Fibroblast of gingiva (primary cell): ENCODE measurements at regions not wholly inside any gene's neighbourhood (a gene's known extent, or its start where the extent isn't known, plus 50 kb on each side); places are given as distances from the start of the nearest gene placed in this dataset.

Experiments used
- DNase-seq: peaks from one replicate; pipeline ENCODE4 v3.0.0-alpha.2; 2011; ENCODE audit warnings: low read depth

- no peak for DNase-seq
Observed at GRCh38 chr7:130897515-130898419, 163.8 kb upstream of the KLF14 start.

- DNase-seq: no peak
Observed at GRCh38 chr7:130899071-130899560, 165.1 kb upstream of the KLF14 start.

- DNase-seq: no peak
Observed at GRCh38 chr7:130899638-130900401, 165.8 kb upstream of the KLF14 start.

DNA sequence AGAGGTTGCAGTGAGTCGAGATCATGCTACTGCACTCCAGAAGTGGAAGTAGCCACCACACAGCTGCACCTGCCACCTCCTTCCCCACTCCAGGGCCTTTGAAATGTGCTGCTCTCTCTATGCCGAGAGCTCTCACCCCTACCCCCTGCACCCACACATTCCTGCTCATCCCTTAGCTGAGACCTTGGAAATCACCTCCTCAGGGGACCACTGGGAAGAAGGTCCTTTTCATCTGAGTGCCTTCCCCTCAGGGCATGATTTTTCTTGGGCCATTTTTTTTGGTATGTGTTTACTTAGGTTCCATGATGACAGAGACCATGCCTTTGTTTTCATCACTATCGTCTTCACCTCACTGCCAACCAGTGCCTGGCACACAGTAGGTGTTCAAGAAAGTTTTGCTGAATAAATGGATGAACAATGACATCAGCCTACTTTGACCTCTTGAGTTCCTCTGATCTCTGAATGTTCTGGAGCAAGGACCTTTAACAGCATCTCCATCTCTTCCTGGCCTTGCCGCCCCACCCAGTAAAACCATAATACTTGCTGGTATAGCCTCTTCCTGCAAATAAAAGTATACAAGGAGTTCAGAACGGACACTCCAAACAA, 166.6 kb upstream of the KLF14 start:
- no peak for DNase-seq

- peak; percentile 91 for DNase-seq
Observed at GRCh38 chr7:130901209-130901783, 167.3 kb upstream of the KLF14 start.

GRCh38 chr7:130902755-130903357, 168.8 kb upstream of the KLF14 start:
- no peak for DNase-seq

DNA sequence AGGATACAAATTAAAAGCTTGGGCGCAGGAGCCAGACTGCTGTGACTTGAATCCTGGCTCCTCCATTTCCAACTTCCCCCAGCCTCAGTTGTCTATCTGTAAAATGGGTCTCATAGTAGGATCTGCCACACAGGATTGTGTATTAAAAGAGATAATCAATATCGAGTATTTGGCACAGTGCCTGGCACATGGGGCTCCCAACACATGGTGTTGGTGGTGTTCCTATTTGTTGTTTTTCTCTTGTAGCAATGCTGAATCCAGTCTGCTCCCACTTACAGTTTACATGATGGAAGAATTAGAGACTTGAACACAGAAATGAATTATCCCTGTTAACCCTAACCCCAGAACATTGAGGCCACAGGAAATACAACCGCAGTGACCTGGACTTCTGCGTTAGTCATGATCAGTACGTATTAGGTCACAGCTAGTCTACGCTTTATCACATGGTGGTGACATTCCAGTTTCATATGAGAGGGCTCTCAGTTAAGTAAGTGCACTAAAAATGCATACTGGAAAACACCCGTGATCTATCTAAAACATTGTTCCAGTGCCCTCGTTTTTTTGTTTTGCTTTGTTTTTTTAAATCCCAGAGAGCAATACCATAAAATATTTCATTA, 169.5 kb upstream of the KLF14 start:
- DNase-seq: peak; percentile 95

DNA sequence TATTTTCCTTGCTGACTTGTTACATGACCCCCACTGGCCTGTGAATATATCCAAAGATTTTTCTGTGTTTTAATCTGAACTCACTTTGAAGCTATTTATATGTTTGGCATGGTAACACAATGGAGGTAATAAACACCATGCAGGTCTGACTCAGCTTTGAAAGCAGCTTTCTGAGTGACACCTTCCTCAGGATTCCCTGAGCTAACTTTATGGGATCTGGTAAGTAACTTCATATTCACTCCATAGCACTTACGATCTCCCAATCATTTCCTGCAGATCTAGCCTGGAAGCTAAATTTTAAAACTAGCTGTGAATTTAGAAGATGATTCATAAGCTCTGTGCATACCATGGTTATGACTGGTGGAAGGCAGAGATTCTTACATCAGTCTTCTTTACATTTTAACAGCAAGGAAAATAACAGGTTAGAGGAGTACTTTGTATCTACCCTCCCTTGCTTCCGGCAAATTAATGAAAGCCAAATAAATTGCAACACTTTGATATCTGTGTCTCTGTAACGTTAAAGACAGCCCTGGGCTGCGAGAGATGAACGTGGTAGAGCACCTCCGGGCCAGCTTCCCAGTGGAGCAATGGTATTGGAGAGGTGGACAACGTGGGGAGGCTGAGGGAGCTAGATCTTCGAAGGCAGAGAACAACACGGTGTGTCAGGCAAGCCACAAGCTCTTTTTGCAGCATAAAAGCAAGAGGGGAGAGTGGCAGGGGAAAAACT, 170.2 kb upstream of the KLF14 start:
- DNase-seq: peak; percentile 83

- DNase-seq: no peak
Observed at GRCh38 chr7:130904792-130905191, 170.8 kb upstream of the KLF14 start.

DNA sequence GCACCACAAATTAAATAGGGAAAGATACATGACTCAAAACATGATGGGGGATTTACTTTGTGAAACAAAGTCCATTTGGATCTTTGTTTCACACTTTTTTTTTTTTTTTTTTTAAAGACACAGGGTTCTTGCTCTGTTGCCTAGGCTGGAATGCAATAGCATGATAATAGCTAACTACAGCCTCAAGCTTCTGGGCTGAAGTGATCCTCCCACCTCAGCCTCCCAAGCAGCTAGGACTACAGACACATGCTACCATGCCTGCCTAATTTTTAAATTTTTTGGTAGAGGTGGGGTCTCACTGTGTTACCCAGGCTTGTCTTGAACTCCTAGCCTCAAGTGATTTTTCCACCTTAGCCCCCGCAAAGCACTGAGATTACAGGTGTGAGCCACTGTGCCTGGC, 172.6 kb upstream of the KLF14 start:
- no peak for DNase-seq

GRCh38 chr7:130907439-130907838, 173.4 kb upstream of the KLF14 start:
- no peak for DNase-seq

DNA sequence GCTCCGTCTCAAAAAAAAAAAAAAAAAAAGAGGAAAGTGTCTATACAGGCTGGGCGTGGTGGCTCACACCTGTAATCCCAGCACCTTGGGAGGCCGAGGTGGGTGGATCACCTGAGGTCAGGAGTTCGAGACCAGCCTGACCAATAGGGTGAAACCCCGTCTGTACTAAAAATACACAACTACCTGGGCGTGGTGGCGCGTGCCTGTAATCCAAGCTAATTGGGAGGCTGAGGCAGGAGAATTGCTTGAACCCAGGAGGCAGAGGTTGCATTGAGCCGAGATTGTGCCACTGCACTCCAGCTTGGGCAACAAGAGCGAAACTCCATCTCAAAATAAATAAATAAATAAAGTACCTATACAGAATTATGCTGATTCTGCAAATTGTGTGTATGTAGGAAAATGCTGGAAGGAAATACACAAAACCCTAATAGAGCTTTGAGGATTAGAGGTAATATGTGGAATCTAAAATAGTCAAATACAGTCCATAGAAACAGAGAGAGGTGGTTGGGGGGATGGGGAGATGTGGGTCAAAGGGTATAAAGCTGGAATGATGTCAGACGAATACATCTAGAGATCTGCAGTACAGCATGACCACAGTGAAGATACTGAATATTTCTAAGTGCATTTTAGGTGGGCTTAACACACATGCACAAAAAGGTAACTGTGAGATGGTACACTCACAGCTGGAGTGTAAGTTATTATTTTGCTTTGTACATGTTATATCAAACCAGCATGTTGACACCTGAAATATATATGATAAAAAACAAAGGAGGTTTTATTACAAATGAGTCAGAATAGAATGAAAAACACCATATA, 174.5 kb upstream of the KLF14 start:
- no peak for DNase-seq

DNA sequence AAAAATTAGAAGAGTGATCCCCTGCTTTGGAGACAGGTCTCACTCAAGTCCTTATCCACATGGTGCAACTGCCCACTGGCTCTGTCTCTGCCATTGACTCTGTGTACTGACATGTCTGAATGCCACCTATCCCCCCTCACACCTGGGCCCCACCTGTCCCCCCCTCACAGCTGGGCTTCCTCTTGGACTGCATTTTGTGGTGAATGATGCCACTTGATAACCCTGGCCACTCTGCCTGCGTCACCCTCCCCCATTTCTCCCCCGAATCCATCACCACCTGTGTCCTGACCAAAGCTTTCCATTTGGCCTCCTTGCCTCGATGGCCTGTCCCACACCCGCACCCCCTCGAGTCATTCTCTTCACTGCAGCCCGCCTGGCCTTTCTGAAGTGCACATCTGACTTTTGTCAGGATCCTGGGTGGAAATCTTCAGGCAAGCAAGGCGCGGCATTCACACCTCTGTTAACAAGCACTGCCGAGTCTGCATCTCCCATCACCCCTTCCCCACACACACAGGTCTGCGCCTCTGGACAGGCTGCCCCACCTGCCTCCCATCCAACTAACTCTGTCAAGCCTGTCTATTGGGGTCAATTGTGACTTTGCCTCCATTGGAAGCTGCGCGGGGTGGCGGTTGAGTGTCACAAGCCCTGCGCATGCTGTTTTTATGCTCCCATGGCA, 175.3 kb upstream of the KLF14 start:
- no peak for DNase-seq

GRCh38 chr7:130909881-130910672, 176.1 kb upstream of the KLF14 start:
- no peak for DNase-seq

- peak; percentile 68 for DNase-seq
Observed at GRCh38 chr7:130910949-130911944, 177.2 kb upstream of the KLF14 start.

GRCh38 chr7:130912082-130912861, 178.3 kb upstream of the KLF14 start:
- DNase-seq: peak; percentile 77
